ENCODE measurements at regions not wholly inside any gene's neighbourhood (a gene's known extent, or its start where the extent isn't known, plus 50 kb on each side); places are given as distances from the start of the nearest gene placed in this dataset.
A peak's percentile ranks its signal among the peaks of the same experiment; 100 is the strongest.

- peak in 2 of 3 experiments; percentile 39 to 42 for DNase-seq
Observed at GRCh38 chr3:34258271-34258998, 460.0 kb downstream of the PDCD6IP start.

- DNase-seq, result peak; percentile 6 to 49 (median 13)
Observed at GRCh38 chr3:34260271-34261000, 462.0 kb downstream of the PDCD6IP start.

GRCh38 chr3:34261001-34261385 is 462.6 kb downstream of the PDCD6IP start:
- no peak for DNase-seq

GRCh38 chr3:34263101-34263621 is 464.7 kb downstream of the PDCD6IP start:
- no peak for DNase-seq

GRCh38 chr3:34264337-34265041 is 466.1 kb downstream of the PDCD6IP start:
- no peak for DNase-seq

- DNase-seq, result no peak
Observed at GRCh38 chr3:34267088-34267487, 468.7 kb downstream of the PDCD6IP start.

GRCh38 chr3:34268032-34268709 is 469.7 kb downstream of the PDCD6IP start:
- DNase-seq, result peak in 1 of 3 experiments; percentile 9

GRCh38 chr3:34275811-34276210 is 477.4 kb downstream of the PDCD6IP start:
- no peak for DNase-seq

- no peak for DNase-seq
Observed at GRCh38 chr3:34276342-34276741, 477.9 kb downstream of the PDCD6IP start.

- DNase-seq, result no peak
Observed at GRCh38 chr3:34277110-34277509, 478.7 kb downstream of the PDCD6IP start.

GRCh38 chr3:34279901-34280300 is 481.5 kb downstream of the PDCD6IP start:
- no peak for DNase-seq

GRCh38 chr3:34283751-34284150 is 485.3 kb downstream of the PDCD6IP start:
- DNase-seq, result peak in 1 of 3 experiments; percentile 2

GRCh38 chr3:34284959-34285826 is 486.8 kb downstream of the PDCD6IP start:
- DNase-seq, result peak in 2 of 3 experiments; percentile 2 to 15

GRCh38 chr3:34285827-34286188 is 487.4 kb downstream of the PDCD6IP start:
- DNase-seq, result no peak

- no peak for DNase-seq
Observed at GRCh38 chr3:34292605-34293300, 494.3 kb downstream of the PDCD6IP start.

- DNase-seq, result no peak
Observed at GRCh38 chr3:34294240-34294639, 495.8 kb downstream of the PDCD6IP start.

- DNase-seq, result no peak
Observed at GRCh38 chr3:34296796-34297195, 498.4 kb downstream of the PDCD6IP start.

- DNase-seq, result no peak
Observed at GRCh38 chr3:34298653-34299052, 500.2 kb downstream of the PDCD6IP start.

GRCh38 chr3:34300621-34301020 is 502.2 kb downstream of the PDCD6IP start:
- no peak for DNase-seq

- no peak for DNase-seq
Observed at GRCh38 chr3:34301313-34301712, 502.9 kb downstream of the PDCD6IP start.

GRCh38 chr3:34305266-34305665 is 506.8 kb downstream of the PDCD6IP start:
- DNase-seq, result no peak
